Thyroid gland (tissue), 4 donors: ENCODE measurements at regions not wholly inside any gene's neighbourhood (a gene's known extent, or its start where the extent isn't known, plus 50 kb on each side); places are given as distances from the start of the nearest gene placed in this dataset.

Source experiments
- CTCF ChIP-seq, 6 experiments: fragments of 200-600 bp in 3 of 6; fragments of 450-650 bp in 3 of 6; sonication (generic) in 3 of 6; IDR thresholded peaks; one replicate each; pipeline ENCODE4 v1.5.1; 2016 to 2019; ENCODE audit warnings: antibody characterized with exemption in 6 of 6, mild to moderate bottlenecking in 2 of 6, inconsistent platforms in 1 of 6, moderate library complexity in 1 of 6
- POLR2A ChIP-seq, 2 donors: fragments of 450-650 bp; IDR thresholded peaks; one replicate each; pipeline ENCODE4 v1.6.1; 2017; ENCODE audit warnings: antibody characterized with exemption in 2 of 2, mild to moderate bottlenecking in 2 of 2, moderate library complexity in 1 of 2

GRCh38 chr5:114176356-114176755 lies 185.5 kb upstream of the KCNN2 start:
- no peak for TF ChIP-seq POLR2A (IDR thresholded peaks at IDR 0.05)
- no peak for TF ChIP-seq CTCF (IDR thresholded peaks at IDR 0.05)
